ENCODE measurements at regions not wholly inside any gene's neighbourhood (a gene's known extent, or its start where the extent isn't known, plus 50 kb on each side); places are given as distances from the start of the nearest gene placed in this dataset.
A peak's percentile ranks its signal among the peaks of the same experiment; 100 is the strongest.
"Not testable (repeated sequence)": the region's sequence is repeated elsewhere in the genome, so short reads cannot be mapped to it uniquely, and the experiment has no call there.

DNA sequence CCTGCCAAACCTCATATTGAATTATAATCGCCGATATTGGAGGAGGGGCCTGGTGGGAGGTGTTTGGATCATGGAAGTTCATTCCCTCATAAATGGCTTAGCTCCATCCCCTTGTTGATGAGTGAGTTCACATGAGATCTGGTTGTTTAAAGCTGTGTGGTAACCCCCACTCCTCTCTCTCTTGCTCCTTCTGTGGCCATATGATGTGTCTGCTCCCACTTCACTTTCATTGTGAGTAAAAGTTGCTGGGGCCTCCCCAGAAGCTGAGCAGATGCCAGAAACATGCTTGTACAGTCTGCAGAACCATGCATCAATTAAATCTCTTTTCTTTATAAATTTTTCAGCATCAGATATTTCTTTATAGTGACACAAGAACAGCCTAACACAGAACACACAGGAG, 929.0 kb upstream of the FAT3 start:
- Histone ChIP-seq H3K4me3 (ENCODE audit: low read length) (peak overlapping the region; percentile 27), H3K9ac (ENCODE audit: low read length) (peak overlapping the region; percentile 35; the same call in 1 of the 2 replicates), H3K4me2 (ENCODE audit: low read length) (peak overlapping the region; percentile 62)

DNA sequence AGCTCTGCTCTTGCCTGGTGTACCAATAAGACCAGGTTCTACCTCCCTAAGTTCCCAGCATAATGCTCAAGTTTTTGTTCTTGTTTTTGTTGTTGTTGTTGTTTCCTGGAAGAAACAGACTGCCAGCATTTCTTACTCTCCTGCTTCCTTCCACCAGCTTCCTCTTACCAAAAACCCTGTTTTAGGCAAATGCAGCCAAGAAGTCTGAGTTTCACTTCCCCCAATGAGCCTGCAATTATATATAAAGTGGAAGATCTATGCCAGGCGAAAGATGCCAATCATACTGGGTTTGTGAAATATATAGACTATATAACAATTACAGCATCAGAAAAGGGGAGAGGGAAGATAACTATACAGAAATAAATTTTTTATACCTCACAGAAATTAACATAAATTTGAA, 931.5 kb upstream of the FAT3 start:
- peaks cover 42% of the 10 kb centered on the region for H3K4me1 ChIP-seq (ENCODE audit: low read length)
- no peak overlapping the region for H2AFZ ChIP-seq (ENCODE audit: low read depth, low read length)
- no peak overlapping the region for H3K4me3 ChIP-seq (ENCODE audit: low read length)
- H3K36me3 ChIP-seq (replicated peaks; ENCODE audit: low read depth, low read length): peaks cover 24% of the 10 kb centered on the region
- no peaks in the 10 kb centered on the region for H3K79me2 ChIP-seq (ENCODE audit: low read length)
- no peak overlapping the region for H3K9ac ChIP-seq (ENCODE audit: low read length)
- TF ChIP-seq, protein P1, sequence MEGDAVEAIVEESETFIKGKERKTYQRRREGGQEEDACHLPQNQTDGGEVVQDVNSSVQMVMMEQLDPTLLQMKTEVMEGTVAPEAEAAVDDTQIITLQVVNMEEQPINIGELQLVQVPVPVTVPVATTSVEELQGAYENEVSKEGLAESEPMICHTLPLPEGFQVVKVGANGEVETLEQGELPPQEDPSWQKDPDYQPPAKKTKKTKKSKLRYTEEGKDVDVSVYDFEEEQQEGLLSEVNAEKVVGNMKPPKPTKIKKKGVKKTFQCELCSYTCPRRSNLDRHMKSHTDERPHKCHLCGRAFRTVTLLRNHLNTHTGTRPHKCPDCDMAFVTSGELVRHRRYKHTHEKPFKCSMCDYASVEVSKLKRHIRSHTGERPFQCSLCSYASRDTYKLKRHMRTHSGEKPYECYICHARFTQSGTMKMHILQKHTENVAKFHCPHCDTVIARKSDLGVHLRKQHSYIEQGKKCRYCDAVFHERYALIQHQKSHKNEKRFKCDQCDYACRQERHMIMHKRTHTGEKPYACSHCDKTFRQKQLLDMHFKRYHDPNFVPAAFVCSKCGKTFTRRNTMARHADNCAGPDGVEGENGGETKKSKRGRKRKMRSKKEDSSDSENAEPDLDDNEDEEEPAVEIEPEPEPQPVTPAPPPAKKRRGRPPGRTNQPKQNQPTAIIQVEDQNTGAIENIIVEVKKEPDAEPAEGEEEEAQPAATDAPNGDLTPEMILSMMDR (IDR thresholded peaks at IDR 0.05; ENCODE audit: low read depth, low read length): no peak
- no peak for TF ChIP-seq EZH2phosphoT487 (IDR thresholded peaks at IDR 0.05; ENCODE audit: low read depth)
- 0 out of 2 replicates have a peak, but pooled peaks cover 4% of the 10 kb centered on the region for H3K9me3 ChIP-seq (ENCODE audit: insufficient read depth, low read length)
- H3K27me3 ChIP-seq (ENCODE audit: low read depth, low read length): no peaks in the 10 kb centered on the region
- H3K27ac ChIP-seq (ENCODE audit: low read length): peak overlapping the region; percentile 57
- no peaks in the 10 kb centered on the region for H4K20me1 ChIP-seq (ENCODE audit: insufficient read depth, low read length)
- H3K4me2 ChIP-seq (ENCODE audit: low read length): peak overlapping the region; percentile 19

More for the DNA sequence above, 929.0 kb upstream of the FAT3 start:
- H3K9me3 ChIP-seq (ENCODE audit: insufficient read depth, low read length): 0 out of 2 replicates have a peak, but pooled peaks cover 4% of the 10 kb centered on the region
- H3K4me1 ChIP-seq (ENCODE audit: low read length): peaks cover 60% of the 10 kb centered on the region
- H3K27ac ChIP-seq (ENCODE audit: low read length): peak overlapping the region; percentile 85
- H3K27me3 ChIP-seq (ENCODE audit: low read depth, low read length): no peaks in the 10 kb centered on the region
- TF ChIP-seq EZH2phosphoT487 (IDR thresholded peaks at IDR 0.05; ENCODE audit: low read depth): no peak
- TF ChIP-seq, protein P1 (IDR thresholded peaks at IDR 0.05; ENCODE audit: low read depth, low read length): no peak
- H3K79me2 ChIP-seq (ENCODE audit: low read length): no peaks in the 10 kb centered on the region
- peak overlapping the region; percentile 67 for H2AFZ ChIP-seq (ENCODE audit: low read depth, low read length)
- no peaks in the 10 kb centered on the region for H4K20me1 ChIP-seq (ENCODE audit: insufficient read depth, low read length)
- H3K36me3 ChIP-seq (replicated peaks; ENCODE audit: low read depth, low read length): peaks cover 31% of the 10 kb centered on the region

DNA sequence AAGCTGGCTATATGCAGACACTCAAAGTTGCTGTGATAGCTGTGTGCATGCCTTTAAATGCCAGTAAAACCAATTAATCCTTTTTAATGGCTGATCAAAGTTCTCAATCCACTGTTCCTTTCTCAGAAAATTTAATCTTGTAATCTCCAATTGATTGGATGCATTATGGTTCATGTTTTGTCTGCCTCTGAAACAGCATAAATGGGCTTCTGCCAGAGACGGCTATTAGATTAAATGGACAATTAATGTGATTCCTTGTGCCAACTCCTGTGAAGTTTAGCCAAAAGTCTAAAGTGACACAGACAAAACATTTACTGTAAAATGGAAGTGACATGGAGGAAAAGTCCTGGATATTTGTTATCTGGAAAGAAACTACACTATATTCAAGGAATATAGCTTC, 952.5 kb upstream of the FAT3 start:
- Histone ChIP-seq H3K9ac (ENCODE audit: low read length) (no peak overlapping the region), H2AFZ (ENCODE audit: low read depth, low read length) (no peak overlapping the region), H3K27me3 (ENCODE audit: low read depth, low read length) (no peaks in the 10 kb centered on the region), H3K27ac (ENCODE audit: low read length) (no peak overlapping the region), H3K4me2 (ENCODE audit: low read length) (no peak overlapping the region), H3K36me3 (replicated peaks; ENCODE audit: low read depth, low read length) (no peaks in the 10 kb centered on the region), H3K9me3 (ENCODE audit: insufficient read depth, low read length) (no peaks in the 10 kb centered on the region), H3K79me2 (ENCODE audit: low read length) (no peaks in the 10 kb centered on the region), H4K20me1 (ENCODE audit: insufficient read depth, low read length) (no peaks in the 10 kb centered on the region), H3K4me1 (ENCODE audit: low read length) (no peaks in the 10 kb centered on the region), H3K4me3 (ENCODE audit: low read length) (no peak overlapping the region)
- TF ChIP-seq, protein P1 (IDR thresholded peaks at IDR 0.05; ENCODE audit: low read depth, low read length): no peak
- no peak for TF ChIP-seq EZH2phosphoT487 (IDR thresholded peaks at IDR 0.05; ENCODE audit: low read depth)

DNA sequence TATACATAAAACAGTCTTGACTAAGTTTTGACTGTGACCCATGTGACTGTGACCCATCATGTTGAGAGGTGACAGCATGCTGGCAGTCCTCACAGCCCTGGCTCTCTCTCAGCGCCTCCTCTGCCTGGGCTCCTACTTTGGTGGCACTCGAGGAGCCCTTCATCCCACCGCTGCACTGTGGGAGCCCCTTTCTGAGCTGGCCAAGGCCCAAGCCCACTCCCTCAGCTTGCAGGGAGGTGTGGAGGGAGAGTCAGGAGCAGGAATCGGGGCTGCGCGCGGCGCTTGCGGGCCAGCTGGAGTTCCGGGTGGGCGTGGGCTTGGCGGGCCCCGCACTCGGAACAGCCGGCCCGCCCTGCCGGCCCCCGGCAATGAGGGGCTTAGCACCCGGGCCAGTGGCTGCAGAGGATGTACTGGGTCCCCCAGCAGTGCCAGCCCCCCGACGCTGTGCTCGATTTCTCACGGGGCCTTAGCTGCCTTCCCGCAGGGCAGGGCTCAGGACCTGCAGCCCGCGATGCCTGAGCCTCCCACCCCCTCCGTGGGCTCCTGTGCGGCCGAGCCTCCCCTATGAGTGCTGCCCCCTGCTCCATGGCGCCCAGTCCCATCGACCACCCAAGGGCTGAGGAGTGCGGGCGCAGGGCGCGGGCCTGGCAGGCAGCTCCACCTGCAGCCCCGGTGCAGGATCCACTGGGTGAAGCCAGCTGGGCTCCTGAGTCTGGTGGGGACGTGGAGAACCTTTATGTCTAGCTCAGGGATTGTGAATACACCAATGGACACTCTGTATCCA, 955.9 kb upstream of the FAT3 start:
- H3K4me1 ChIP-seq (ENCODE audit: low read length); H2AFZ ChIP-seq (ENCODE audit: low read depth, low read length); H3K9me3 ChIP-seq (ENCODE audit: insufficient read depth, low read length); H3K79me2 ChIP-seq (ENCODE audit: low read length); H3K4me3 ChIP-seq (ENCODE audit: low read length); H3K36me3 ChIP-seq (replicated peaks; ENCODE audit: low read depth, low read length); H3K27ac ChIP-seq (ENCODE audit: low read length); H4K20me1 ChIP-seq (ENCODE audit: insufficient read depth, low read length); H3K4me2 ChIP-seq (ENCODE audit: low read length); H3K27me3 ChIP-seq (ENCODE audit: low read depth, low read length); H3K9ac ChIP-seq (ENCODE audit: low read length): not testable (repeated sequence)
